HG02938 (cell line): ENCODE measurements at regions not wholly inside any gene's neighbourhood (a gene's known extent, or its start where the extent isn't known, plus 50 kb on each side); places are given as distances from the start of the nearest gene placed in this dataset.
"Not testable (repeated sequence)": the region's sequence is repeated elsewhere in the genome, so short reads cannot be mapped to it uniquely, and the experiment has no call there.

Source experiments
- ATAC-seq: cut with Tn5 transposase; IDR thresholded peaks from one replicate; pipeline ENCODE4 v1.9.1; 2021; ENCODE audit warnings: mild to moderate bottlenecking, moderate library complexity; ENCODE audit not compliant: unreplicated experiment

DNA sequence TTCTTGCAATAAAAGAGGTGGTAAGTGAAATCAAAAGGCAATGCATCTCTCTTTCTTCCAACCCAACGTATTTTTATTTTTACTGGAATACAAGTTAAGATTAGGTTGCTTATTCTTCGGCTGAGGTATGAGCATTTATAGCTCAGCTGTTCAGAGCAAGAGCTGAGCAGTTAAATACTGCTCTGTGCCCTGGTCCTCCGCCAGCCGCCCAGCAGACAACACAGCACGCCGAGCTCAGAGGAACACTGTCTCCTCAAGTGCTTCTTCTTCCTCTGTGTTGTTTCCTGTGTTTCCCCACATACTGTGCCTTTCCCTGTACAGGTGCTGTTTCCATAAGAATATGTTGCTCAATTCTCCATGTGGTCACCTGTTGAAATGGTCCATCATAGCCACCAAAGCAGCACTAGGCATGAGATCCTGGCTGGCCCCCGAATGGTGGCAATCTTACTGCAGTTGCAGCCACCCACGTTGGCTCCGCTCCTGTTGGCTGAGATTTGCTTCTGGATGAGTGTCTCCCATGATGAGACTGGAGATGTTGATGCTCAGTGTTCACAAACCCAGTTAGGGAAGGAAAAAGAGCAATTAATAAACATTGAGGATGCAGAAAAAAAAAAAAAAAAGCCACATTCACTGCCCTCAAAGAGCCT is 515.3 kb downstream of the GRIN2A start:
- ATAC-seq = no peak

DNA sequence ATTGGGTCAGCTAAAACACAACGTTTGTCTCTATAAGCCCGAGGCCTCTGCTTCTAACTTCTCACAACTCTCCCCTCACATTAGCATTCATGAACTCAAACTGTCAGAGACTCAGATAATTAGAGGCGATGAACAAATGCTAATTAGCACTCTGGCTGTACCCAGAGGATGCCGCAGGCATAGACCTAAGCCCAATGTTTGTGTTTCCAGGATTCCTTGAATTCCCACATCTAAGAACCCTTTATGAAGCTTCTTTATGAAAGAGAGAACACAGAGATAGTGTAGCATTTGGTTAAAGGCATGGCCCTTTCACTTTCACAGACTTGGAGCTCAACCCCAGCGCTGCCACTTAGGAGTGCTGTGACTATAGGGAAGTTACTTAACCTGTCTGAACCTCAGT is 512.2 kb downstream of the GRIN2A start:
- ATAC-seq = no peak

DNA sequence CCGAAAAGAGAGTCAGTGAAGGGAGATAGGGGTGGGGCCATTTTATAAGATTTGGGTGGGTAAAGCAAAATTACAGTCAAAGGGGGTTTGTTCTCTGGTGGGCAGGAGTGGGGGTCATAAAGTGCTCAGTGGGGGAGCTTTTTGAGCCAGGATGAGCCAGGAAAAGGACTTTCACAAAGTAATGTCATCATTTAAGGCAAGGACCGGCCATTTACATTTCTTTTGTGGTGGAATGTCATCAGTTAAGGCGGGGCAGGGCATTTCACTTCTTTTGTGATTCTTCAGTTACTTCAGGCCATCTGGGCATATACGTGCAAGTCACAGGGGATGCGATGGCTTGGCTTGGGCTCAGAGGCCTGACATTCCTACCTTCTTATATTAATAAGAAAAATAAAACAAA is 511.6 kb downstream of the GRIN2A start:
- ATAC-seq = not testable (repeated sequence)

GRCh38 chr16:9676560-9677300 is 505.5 kb downstream of the GRIN2A start:
- ATAC-seq = not testable (repeated sequence)

- ATAC-seq = no peak
These were observed 505.0 kb downstream of the GRIN2A start for GRCh38 chr16:9677301-9677653.

- ATAC-seq = no peak
These were observed 502.9 kb downstream of the GRIN2A start for GRCh38 chr16:9679213-9679767.

DNA sequence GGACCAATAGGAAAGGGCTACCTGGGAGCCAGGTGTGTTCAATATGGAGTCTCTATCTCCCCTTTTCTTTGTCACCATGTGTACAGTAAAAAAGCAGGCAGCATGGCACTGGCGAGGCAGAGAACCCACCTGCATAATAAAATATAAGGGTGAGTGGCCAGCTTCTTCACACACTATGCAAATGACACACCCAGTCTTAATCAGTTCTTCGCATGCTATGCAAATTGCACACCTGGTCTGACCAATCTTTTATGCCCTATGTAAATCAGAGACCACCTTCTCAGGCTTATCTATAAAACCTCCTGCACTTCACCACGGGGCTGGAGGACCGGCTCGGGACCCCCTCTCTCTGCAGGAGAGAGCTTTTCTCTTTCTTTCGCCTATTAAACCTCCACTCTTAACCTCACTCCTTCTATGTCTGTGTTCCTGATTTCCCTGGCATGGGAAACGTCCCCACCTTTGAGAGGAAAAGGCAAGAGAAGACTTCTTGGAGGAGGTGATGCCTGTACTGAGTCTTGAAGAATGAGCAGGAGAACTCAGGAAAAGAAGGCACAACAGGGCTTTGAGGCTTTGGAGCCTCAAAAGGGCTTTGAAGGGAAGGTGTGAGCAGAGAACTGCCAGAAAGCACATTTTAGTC is 502.1 kb downstream of the GRIN2A start:
- no peak for ATAC-seq

- no peak for ATAC-seq
These were observed 501.3 kb downstream of the GRIN2A start for GRCh38 chr16:9680968-9681367.

GRCh38 chr16:9681508-9681907 is 500.7 kb downstream of the GRIN2A start:
- ATAC-seq = no peak

- ATAC-seq = no peak
These were observed 499.9 kb downstream of the GRIN2A start for GRCh38 chr16:9682320-9682719.

DNA sequence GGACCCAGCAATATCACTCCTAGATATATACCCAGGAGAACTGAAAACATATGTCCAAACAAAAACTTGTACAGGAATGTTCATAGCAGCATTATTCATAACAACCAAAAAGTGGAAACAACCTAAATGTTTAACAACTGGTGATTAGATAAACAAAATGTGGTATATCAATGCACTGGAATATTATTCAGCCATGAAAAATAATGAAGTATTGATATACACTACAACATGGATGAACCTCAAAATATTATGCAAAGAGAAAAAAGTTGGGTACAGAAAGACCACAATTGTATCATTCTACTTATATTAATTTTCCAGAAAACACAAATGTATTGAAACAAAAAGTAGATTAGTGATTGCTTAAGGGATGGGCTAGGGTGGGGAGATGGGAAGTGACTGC is 498.6 kb downstream of the GRIN2A start:
- ATAC-seq = no peak

- ATAC-seq = no peak
These were observed 494.4 kb downstream of the GRIN2A start for GRCh38 chr16:9687737-9688319.

GRCh38 chr16:9689597-9689996 is 492.6 kb downstream of the GRIN2A start:
- no peak for ATAC-seq

DNA sequence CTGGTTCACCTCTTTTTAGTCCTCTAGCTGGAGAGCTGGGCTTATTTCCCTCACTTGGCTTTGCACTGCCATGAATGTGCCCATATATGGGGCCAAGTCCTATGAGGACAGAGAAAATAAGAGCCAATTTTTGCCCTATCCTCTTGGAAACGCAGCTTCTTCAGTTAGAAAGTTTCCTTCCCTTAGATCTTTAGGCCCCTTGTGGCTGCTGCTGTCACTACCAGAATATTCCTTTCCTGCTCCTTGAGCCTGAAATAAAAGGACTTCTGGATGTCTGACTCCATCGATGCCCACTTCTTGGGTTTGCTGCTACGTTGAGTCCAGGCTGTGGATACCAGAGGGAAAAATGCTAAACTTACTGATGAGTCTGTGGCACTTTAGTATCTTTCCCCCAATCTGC is 487.1 kb downstream of the GRIN2A start:
- ATAC-seq = no peak
